SH-SY5Y (cell line): ENCODE measurements at regions not wholly inside any gene's neighbourhood (a gene's known extent, or its start where the extent isn't known, plus 50 kb on each side); places are given as distances from the start of the nearest gene placed in this dataset.

Experiments
- GATA2 ChIP-seq: IDR thresholded peaks from 2 replicates; pipeline ENCODE4 v1.6.1; 2011; ENCODE audit warnings: mild to moderate bottlenecking, low read depth, low read length
- GATA3 ChIP-seq: IDR thresholded peaks from 2 replicates; pipeline ENCODE4 v1.6.1; 2011; ENCODE audit warnings: low read depth, mild to moderate bottlenecking, low read length, moderate library complexity

- TF ChIP-seq GATA2 (no peak), GATA3 (no peak)
These were observed 96.8 kb upstream of the BCAR3 start for GRCh38 chr1:93778457-93778856.
